GM21526 (cell line): ENCODE measurements at regions not wholly inside any gene's neighbourhood (a gene's known extent, or its start where the extent isn't known, plus 50 kb on each side); places are given as distances from the start of the nearest gene placed in this dataset.

ENCODE experiments used
- ATAC-seq: cut with Tn5 transposase; IDR thresholded peaks from one replicate; pipeline ENCODE4 v1.9.1; 2021; ENCODE audit warnings: moderate library complexity; ENCODE audit not compliant: unreplicated experiment, low FRiP score

GRCh38 chr11:45036010-45036409, 85.3 kb upstream of the TP53I11 start:
- ATAC-seq: no peak

DNA sequence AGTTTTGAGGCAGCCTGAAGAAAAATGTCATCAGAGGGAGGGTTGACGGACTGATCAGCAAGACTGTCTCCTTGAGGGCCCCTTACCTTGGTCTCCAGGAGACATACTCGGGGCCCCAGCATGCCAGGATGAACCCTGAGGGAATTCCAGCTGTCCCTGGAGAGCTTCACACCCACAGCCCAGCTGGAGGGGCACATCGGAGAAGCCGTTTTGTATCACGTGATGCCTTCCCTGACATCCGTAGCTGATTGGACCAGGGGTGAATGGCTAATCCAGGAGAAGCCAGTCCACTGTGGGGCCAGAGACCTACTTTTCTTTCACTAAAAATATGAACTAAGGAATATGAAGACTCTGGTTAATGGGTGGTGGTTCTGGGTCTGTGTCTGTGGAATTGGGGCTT, 86.0 kb upstream of the TP53I11 start:
- ATAC-seq: no peak

- ATAC-seq: no peak
Observed at GRCh38 chr11:45037434-45038005, 86.8 kb upstream of the TP53I11 start.

GRCh38 chr11:45038923-45039322, 88.2 kb upstream of the TP53I11 start:
- ATAC-seq: no peak

- no peak for ATAC-seq
Observed at GRCh38 chr11:45041596-45041995, 90.9 kb upstream of the TP53I11 start.

GRCh38 chr11:45042560-45042959, 91.9 kb upstream of the TP53I11 start:
- no peak for ATAC-seq

DNA sequence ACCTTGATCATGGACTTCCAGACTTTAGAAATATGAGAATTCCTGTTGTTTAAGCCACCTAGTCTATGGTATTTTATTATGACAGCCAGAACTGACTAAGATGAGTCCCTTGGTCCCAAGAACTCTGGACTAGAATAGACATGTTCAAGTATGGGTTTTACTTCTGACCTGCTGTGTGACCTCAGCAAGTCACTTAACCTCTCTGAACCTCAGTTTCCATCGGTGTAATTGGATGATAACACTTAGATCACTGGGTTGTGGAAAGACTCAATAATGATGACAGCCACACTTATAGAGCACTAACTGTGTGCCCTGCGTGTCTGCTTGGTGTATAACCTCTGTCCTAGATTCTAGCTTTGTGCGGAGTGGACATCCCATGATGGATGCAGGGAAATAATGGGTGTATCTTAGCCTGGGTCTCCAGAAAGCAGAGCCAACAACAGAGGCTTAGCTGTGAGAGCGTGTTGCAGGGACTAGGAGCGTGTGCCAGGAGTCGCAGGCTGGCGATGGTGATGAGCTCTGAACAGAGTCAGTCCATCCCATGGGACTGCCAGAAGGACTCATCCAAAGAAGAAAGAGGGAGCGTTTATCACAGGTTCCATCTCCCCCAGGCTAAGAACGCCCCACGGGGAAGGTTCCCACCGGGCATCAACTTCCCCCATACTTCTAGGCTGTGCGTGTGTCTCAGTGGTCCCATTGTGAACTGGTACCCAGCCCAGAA, 93.2 kb upstream of the TP53I11 start:
- no peak for ATAC-seq

DNA sequence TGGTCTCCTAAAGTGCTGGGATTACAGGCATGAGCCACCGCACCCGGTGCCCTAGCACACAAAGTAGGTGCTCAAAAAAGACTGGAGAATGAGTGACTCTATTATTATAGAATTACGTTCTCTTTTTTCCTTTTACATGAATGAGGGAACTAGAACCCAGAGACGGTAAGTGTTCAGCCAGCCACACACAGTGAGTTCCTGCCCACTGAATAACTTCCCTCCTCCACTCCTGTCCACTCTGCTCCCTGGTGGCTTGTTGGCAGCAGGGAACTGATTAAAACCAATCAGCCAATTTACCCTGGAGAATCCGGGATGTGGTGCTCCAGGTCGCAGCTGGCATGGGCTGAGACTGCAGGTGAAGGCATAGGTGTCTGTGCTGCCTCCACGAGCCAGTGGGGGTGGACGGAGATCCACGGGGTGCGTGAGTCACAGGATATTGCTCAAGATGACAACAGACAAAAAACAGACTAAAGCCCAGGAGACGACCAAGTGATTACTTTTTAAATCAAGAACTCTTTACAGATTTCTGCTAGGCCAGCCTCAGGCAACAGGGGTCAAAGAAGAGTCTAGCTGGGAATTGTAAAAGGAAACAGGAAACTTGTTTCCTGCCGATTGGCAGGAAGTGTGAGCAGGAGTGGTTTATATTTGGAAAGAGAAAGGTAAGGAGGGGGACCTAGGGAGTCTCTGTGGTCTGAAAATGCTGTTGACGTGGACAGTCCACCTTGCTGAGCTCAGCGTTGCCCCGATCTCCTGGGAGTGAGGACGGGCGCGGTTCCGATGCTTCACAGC, 95.2 kb upstream of the TP53I11 start:
- ATAC-seq: no peak

DNA sequence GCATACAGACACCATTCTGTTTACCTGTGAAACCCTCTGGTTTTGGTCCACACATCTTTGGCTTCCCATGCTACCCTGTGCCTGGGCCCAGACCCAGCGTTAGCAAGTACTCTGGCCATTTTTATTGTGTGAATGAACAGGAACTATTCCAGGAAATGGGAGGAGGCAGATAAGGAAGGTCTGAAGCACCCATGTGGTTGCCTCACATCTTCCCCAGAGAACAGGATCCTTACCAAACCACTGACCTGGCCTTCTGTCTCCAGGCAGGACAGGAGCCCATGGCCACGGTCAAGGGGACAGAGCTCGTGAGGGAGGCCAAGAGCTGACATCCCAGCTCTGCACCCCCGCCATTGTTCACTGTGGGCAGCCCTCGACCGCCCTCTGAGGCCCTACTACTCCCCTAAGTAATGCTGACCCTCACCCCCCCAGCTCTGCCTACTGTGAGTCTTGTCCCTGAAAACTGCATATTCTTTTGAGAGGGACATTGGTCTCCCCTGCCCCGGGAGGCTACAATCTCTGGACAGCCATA, 97.7 kb upstream of the TP53I11 start:
- ATAC-seq: no peak

GRCh38 chr11:45048870-45049691, 97.4 kb upstream of the PRDM11 start:
- no peak for ATAC-seq

- ATAC-seq: no peak
Observed at GRCh38 chr11:45050111-45050510, 96.3 kb upstream of the PRDM11 start.

DNA sequence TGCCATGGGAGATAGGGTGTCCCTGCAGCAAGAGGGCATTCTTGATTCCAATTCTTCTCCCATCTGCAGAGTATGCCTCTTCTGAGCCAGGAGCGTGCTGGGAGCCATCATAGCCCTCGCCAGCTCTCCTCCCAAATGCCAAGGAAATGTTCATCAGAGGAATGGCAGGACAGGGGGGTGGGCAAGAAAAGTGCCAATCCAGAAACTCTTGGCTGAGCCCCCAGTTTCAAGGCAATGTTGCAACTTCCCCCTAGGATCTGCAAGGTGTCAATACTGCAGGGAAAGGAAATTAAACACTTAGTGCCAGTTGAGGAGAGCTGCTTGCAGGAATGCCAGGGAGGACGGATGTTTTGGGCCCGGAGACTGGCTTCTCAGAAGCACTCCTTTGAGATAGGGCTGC, 94.8 kb upstream of the PRDM11 start:
- ATAC-seq: no peak

DNA sequence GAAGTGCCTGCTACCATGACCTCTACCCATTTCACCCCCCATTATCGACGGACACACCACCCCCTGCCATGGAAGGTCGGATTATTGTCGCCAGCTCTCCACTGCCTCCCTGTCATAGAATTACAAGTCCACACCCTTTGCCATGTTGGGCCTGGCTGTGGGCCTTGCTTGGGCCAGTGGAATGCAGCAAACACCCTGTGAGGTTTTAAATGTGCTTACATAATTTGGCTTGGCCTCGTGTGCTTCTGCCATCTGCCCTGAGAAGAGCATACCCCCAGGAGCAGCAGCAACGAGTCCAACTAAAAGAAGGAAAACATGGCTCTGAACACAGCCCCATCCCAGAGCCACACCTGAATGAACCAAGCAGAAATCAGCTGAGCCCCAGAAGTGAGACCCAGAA, 94.1 kb upstream of the PRDM11 start:
- no peak for ATAC-seq

GRCh38 chr11:45053736-45054446, 92.5 kb upstream of the PRDM11 start:
- ATAC-seq: no peak

- ATAC-seq: no peak
Observed at GRCh38 chr11:45054956-45055355, 91.5 kb upstream of the PRDM11 start.

DNA sequence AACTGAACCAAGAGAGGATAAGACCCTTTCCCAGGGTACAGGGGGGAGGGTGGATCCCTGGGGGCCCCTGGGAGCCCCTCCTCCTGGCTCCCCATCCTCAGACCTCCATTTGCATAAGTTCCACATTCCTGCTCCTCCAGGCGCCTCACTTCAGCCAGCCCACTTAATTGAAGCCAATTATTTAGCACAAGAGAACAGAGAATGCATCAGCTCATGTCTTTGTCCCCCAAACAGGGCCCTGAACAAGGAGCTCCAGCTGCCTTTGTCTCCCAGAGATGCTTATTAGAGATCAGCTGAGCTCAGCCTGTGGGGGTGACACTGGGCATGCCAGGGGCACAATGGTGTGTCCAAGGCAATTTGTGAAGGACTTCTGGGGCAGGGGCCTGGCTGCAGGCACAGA, 89.9 kb upstream of the PRDM11 start:
- ATAC-seq: no peak

DNA sequence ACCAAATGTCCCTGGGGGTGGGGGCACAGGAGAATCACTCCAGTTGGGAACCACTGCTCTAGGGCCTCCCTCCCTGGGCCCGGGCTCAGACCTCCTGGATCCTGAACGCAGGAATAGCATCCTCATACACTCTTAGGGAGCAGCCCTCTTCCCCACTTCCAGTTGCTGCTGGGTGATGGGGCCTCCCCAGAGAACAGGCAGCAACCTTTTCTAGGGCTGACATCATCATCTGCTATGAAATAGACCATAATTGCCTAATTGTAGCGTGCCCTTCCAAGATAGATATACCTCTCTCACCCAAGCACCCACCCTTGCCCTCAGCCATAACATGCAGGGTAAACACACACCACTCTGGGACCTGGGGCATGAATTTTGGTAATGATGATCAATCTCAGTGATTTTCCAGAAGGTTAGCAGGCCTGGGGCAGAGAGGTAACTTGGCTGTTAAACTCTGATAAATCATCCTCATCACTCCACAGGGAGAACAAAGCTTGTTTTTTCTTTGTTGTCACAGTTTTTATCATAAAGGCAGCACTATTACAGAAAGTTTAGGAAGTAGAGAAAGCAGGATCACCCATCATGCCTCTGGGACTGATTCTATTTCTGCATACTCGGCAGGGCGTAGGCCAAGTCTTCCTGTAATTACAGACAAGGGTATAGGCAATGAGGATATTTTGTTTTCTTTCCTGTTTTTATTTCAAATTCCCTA, 88.3 kb upstream of the PRDM11 start:
- ATAC-seq: no peak

DNA sequence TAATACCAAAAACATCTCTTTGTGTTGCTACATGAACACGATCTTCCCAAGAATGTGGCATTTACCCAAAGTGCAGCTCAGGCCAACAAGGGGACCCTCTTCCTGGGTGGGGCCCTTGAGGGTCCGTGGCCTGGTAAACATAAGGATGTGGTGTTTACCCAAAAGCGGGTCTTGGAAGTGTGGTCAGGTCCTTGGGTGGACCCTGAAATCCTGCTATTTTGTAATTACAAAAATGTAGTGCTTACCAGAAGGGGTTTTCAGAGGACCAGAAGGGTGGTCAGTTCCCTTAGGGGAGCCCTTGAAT, 87.8 kb upstream of the PRDM11 start:
- ATAC-seq: no peak

DNA sequence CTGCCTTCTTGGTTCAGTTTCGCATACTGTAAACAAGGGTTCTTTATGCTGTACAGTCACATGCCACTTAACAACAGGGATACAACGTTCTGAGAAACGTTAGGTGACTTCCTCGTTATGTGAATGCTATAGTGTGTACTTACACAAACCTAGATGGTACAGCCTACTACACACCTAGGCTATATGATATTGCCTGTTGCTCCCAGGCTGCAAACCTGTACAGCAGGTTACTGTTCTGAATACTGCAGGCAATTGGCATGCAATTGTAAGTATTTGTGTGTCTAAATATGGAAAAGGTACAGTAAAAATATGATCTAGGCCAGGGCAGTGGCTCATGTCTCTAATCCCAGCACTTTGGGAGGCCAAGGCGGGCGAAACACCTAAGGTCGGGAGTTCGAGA, 85.7 kb upstream of the PRDM11 start:
- no peak for ATAC-seq

DNA sequence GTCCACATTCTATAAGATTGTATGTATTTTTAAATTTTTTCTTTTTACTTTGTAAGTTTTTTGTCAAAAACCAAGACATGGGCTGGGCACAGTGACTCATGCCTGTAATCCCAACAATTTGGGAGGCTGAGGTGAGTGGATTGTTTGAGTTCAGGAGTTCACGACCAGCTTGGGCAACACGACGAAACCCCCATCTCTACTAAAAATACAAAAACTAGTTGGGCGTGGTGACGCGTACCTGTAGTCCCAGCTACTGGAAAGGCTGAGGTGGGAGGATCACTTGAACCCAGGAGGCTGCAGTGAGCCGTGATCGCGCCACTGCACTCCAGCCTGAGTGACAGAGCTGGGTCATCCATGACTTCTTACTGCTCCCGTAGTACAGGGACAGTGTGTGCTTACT, 84.8 kb upstream of the PRDM11 start:
- ATAC-seq: no peak
